Thoracic aorta (tissue), 2 donors: ENCODE measurements at regions not wholly inside any gene's neighbourhood (a gene's known extent, or its start where the extent isn't known, plus 50 kb on each side); places are given as distances from the start of the nearest gene placed in this dataset.

ENCODE experiments used
- ATAC-seq: fragments of 150-250 bp; one replicate; pipeline ENCODE4 v1.8.0; 2017; ENCODE audit warnings: low read depth; ENCODE audit not compliant: insufficient number of reproducible peaks, low FRiP score
- DNase-seq: peaks from one replicate; pipeline ENCODE4 v3.0.0-alpha.2; 2020; ENCODE audit warnings: low spot score
- H3K27ac ChIP-seq, 2 donors: fragments of 200-600 bp; sonication (generic); 1 replicate in 1 of 2; 2 replicates in 1 of 2; pipeline ENCODE4 v1.5.1; 2016; ENCODE audit warnings: mild to moderate bottlenecking in 2 of 2, moderate library complexity in 2 of 2
- H3K27me3 ChIP-seq: fragments of 200-600 bp; sonication (generic); replicated peaks from 2 replicates; pipeline ENCODE4 v1.6.0; 2016; ENCODE audit warnings: mild to moderate bottlenecking; ENCODE audit not compliant: insufficient read depth
- H3K36me3 ChIP-seq: fragments of 200-600 bp; sonication (generic); one replicate; pipeline ENCODE4 v1.5.1; 2016
- H3K4me1 ChIP-seq, 2 donors: fragments of 200-600 bp; sonication (generic); 1 replicate in 1 of 2; 2 replicates in 1 of 2; pipeline versions ENCODE4 v1.5.1 to v1.6.0; 2016; ENCODE audit warnings: low read depth in 2 of 2, mild to moderate bottlenecking in 1 of 2; ENCODE audit not compliant: control insufficient read depth in 1 of 2
- H3K4me3 ChIP-seq: fragments of 200-600 bp; sonication (generic); 2 replicates; pipeline ENCODE4 v1.5.1; 2016; ENCODE audit warnings: mild to moderate bottlenecking
- H3K9me3 ChIP-seq: fragments of 200-600 bp; sonication (generic); 2 replicates; pipeline ENCODE4 v1.5.1; 2016
- CTCF ChIP-seq: fragments of 200-600 bp; sonication (generic); IDR thresholded peaks from one replicate; pipeline ENCODE4 v1.5.1; 2019; ENCODE audit warnings: antibody characterized with exemption

GRCh38 chr5:121671624-121672023, 180.1 kb upstream of the FTMT start:
- Histone ChIP-seq H3K27ac (no peak overlapping the region), H3K4me3 (no peak overlapping the region), H3K4me1 (no peaks in the 10 kb centered on the region), H3K36me3 (no peaks in the 10 kb centered on the region), H3K9me3 (no peaks in the 10 kb centered on the region), H3K27me3 (no peaks in the 10 kb centered on the region)
- DNase-seq (no peak), ATAC-seq (no peak)
- TF ChIP-seq CTCF, result no peak

DNA sequence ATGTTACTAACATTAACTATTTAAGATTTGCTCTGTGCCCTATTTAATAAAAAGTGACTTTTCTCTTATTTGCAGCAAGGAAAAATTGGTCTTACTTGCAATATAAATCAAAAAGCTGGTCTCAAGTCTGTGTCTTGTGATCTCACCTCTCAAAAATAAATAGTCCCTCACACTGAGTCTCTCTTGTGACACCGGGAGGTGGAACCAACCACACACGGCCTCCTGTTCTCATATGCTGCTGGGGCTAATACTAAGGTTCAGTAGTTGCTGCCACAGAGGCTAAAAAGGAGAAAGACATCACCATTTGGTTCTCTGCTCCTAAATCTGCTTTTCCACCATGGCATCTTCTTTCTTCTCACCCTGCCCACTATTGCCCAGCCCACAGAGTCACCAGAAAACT, 175.8 kb upstream of the FTMT start:
- Histone ChIP-seq H3K27ac (no peak overlapping the region), H3K27me3 (no peaks in the 10 kb centered on the region), H3K36me3 (no peaks in the 10 kb centered on the region), H3K9me3 (no peaks in the 10 kb centered on the region), H3K4me3 (no peak overlapping the region), H3K4me1 (no peaks in the 10 kb centered on the region)
- DNase-seq (no peak), ATAC-seq (no peak)
- TF ChIP-seq CTCF, result no peak

- Histone ChIP-seq H3K9me3 (no peaks in the 10 kb centered on the region), H3K36me3 (no peaks in the 10 kb centered on the region), H3K27me3 (no peaks in the 10 kb centered on the region), H3K4me1 (no peaks in the 10 kb centered on the region), H3K27ac (no peak overlapping the region), H3K4me3 (no peak overlapping the region)
- no peak for TF ChIP-seq CTCF
- no peak for DNase-seq
- no peak for ATAC-seq
Observed at GRCh38 chr5:121681229-121681855, 170.3 kb upstream of the FTMT start.

- Histone ChIP-seq H3K27ac (no peak overlapping the region), H3K36me3 (no peaks in the 10 kb centered on the region), H3K4me1 (no peaks in the 10 kb centered on the region), H3K27me3 (no peaks in the 10 kb centered on the region), H3K9me3 (no peaks in the 10 kb centered on the region), H3K4me3 (no peak overlapping the region)
- no peak for TF ChIP-seq CTCF
- no peak for ATAC-seq
- no peak for DNase-seq
Observed at GRCh38 chr5:121688126-121688525, 163.6 kb upstream of the FTMT start.

- no peaks in the 10 kb centered on the region for H3K9me3 ChIP-seq
- H3K4me1 ChIP-seq, result no peaks in the 10 kb centered on the region
- H3K36me3 ChIP-seq, result no peaks in the 10 kb centered on the region
- no peak overlapping the region for H3K27ac ChIP-seq
- ATAC-seq, result no peak
- no peak for DNase-seq
- H3K27me3 ChIP-seq, result no peaks in the 10 kb centered on the region
- no peak overlapping the region for H3K4me3 ChIP-seq
- TF ChIP-seq CTCF, result no peak
Observed at GRCh38 chr5:121688781-121689180, 162.9 kb upstream of the FTMT start.
